ENCODE measurements at regions not wholly inside any gene's neighbourhood (a gene's known extent, or its start where the extent isn't known, plus 50 kb on each side); places are given as distances from the start of the nearest gene placed in this dataset.

DNA sequence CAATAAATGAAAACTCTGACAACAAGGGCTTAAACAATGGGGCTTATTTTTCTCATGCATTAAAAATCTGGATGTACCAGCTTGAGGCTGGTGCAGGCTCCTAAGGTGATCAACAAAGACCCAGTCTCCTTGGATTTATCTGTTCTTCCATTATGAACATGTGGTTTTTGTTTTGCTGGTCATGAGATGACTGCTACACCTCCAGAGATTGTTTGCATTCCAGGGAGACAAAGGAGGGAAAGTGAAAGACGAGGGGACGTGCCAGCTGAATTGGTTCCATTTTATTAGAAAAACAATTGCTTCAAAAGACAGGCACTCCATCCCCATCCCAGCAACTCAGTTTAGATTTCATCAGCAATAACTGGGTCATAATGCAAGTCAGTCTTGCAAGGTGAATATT lies 90.9 kb upstream of the KCNK1 start:
- TF ChIP-seq, protein P1, sequence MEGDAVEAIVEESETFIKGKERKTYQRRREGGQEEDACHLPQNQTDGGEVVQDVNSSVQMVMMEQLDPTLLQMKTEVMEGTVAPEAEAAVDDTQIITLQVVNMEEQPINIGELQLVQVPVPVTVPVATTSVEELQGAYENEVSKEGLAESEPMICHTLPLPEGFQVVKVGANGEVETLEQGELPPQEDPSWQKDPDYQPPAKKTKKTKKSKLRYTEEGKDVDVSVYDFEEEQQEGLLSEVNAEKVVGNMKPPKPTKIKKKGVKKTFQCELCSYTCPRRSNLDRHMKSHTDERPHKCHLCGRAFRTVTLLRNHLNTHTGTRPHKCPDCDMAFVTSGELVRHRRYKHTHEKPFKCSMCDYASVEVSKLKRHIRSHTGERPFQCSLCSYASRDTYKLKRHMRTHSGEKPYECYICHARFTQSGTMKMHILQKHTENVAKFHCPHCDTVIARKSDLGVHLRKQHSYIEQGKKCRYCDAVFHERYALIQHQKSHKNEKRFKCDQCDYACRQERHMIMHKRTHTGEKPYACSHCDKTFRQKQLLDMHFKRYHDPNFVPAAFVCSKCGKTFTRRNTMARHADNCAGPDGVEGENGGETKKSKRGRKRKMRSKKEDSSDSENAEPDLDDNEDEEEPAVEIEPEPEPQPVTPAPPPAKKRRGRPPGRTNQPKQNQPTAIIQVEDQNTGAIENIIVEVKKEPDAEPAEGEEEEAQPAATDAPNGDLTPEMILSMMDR (IDR thresholded peaks at IDR 0.05; ENCODE audit: low read length): no peak
- TF ChIP-seq EZH2 (optimal IDR thresholded peaks at IDR 0.05; ENCODE audit: low read depth, low read length): no peak

Measured in MM.1S (cell line).